ENCODE measurements at regions not wholly inside any gene's neighbourhood (a gene's known extent, or its start where the extent isn't known, plus 50 kb on each side); places are given as distances from the start of the nearest gene placed in this dataset.
A peak's percentile ranks its signal among the peaks of the same experiment; 100 is the strongest.

- DNase-seq, result no peak
These were observed 841.4 kb downstream of the NSUN3 start for GRCh38 chr3:94904156-94904674.

DNA sequence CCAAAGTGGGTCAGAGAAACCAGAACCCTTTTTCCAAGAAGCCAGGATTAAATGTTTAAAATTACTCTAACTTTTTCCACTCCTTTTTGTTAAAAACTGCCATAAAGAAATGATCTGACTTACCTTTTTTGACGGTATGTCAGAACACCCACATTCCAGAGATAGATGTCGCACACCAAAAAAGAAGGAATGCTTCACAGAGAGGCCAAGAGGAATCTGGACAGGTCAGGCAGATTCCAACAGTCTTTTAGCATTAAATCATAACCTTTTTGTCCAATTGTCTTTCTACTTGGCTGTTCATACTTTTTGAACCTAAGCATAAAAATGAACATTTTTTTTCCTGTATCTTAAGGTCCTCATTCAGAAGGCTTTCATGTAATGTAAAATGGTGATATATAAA lies 846.9 kb downstream of the NSUN3 start:
- no peak for DNase-seq

DNA sequence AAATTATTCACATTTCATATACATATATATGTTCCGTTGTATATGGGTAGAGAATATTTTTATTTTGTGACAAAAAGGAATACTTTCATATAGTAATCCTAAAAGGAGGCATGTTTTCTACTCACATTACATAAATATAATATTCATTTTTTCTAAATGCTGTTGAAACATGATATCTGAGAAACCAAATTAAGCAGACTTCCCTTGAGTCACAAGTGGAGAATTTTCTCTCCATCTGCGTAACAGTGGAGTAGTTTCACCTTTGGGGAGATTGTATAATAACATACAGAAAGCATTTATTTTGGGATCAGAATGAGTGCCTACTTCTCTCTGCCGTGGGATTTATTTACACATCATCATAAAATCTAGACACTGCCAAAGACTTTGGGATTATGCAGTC lies 849.8 kb downstream of the NSUN3 start:
- DNase-seq, result no peak

DNA sequence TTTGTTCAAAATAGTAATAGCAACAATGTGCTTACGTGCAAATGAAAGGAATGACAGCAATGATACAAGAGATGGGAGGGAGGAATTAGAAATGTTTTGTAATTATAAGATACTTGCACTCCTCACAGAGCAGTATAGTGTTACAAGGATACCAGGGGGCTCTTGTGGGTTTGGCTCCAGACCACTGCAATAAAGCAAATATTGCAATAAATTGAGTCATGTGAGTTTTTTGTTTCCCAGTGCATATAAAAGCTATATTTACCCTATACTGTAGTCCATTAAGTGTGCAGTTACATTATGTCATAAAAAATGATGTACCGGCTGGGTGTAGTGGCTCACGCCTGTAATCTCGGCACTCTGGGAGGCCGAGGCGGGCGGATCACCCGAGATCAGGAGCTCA lies 864.3 kb downstream of the NSUN3 start:
- no peak for DNase-seq

GRCh38 chr3:94928921-94929320 lies 866.1 kb downstream of the NSUN3 start:
- peak; percentile 6 to 23 for DNase-seq

GRCh38 chr3:94935738-94936580 lies 873.1 kb downstream of the NSUN3 start:
- DNase-seq, result no peak

DNA sequence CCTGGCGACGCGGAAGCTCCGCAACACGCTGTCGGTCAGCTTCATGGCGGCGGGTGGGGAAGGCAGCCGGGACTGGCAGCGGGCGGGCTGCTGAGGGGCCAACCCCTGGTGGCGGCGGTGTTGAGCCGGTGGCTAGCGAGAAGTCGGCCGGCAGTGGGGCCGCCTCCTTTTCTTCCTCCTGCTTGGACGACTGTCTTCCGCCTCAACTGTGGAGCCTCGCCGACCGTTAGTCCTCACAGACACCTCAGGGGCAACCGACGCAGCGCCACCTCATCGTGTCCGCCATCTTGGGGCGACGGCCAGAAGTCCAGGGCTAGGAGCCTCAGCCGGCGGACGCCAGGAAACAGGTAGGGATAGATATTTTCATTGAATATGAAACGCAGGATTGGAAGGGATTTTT lies 875.1 kb downstream of the NSUN3 start:
- DNase-seq, result no peak

- no peak for DNase-seq
These were observed 883.8 kb downstream of the NSUN3 start for GRCh38 chr3:94946683-94947082.

DNA sequence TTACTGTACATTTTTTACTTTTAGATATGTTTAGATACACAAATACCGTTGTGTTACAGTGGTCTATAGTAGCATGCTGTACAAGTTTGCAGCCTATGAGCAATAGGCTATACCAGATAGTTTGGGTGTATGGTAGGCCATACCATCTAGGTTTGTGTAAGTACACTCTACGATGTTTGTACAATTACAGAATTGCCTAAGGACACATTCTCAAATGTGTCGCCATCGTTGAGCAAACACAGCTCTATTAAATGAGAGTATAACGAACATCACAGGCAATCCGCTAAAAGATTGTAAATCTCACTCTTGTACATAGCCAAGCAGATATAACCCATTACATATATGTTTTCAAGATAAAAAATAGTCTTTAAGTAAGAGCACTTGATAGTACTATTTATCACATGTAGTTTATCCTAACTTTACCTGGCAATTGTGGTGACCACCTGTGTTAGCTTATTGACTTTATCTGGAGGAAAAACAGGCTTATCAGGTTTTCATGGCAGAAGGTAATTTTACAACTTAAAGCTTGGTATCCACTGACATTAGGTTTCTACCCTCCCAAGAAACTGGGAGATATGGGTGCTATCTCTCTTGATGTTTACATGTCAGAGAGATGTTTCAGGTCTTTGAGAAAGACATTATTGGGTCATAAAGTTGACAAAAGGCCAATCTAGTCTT lies 898.7 kb downstream of the NSUN3 start:
- DNase-seq, result peak in 1 of 2 experiments; percentile 34

GRCh38 chr3:94965867-94966475 lies 903.1 kb downstream of the NSUN3 start:
- DNase-seq, result no peak

DNA sequence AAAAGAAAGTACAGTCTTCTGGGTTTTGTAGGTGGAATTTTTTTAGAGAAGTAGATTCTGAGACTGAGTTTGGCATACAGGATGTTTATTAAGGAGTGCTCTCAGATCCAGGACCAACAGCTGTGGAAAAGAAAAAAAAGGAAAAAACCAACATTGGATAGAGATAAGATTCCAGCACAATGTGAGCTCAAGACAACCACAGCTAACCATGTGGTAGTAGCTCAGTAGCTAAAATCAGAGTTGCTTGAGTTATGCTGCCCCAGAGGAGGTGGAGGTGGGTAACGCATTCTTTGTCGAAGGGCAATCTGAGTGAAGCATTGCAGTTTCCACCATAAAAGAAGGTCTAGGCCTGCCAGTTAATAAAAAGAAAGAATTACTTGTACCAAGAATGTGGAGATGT lies 904.3 kb downstream of the NSUN3 start:
- DNase-seq, result no peak

- no peak for DNase-seq
These were observed 905.7 kb downstream of the NSUN3 start for GRCh38 chr3:94968519-94968918.

- DNase-seq, result no peak
These were observed 909.2 kb downstream of the NSUN3 start for GRCh38 chr3:94972066-94972465.

GRCh38 chr3:94978084-94978483 lies 915.2 kb downstream of the NSUN3 start:
- DNase-seq, result no peak

GRCh38 chr3:94985778-94986177 lies 922.9 kb downstream of the NSUN3 start:
- no peak for DNase-seq

GRCh38 chr3:94990952-94991705 lies 928.3 kb downstream of the NSUN3 start:
- no peak for DNase-seq

DNA sequence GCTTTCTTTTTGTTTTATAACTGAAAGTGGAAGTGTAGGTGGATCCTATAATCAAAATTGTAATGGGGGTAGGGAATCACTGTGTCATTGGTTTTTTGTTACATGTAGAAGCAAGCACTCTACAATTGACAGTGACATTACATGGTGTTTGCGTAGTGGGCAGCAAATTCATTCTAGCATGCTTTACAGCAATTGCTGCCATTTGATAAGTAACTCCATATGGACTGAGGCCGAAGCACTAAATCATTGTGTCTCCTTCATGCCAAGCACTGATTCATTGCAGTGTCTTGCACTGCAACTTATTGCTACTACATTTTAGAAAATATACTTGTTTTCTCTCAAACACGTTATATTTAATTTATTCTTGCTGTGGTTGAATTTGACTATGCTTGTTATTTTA lies 933.9 kb downstream of the NSUN3 start:
- no peak for DNase-seq

DNA sequence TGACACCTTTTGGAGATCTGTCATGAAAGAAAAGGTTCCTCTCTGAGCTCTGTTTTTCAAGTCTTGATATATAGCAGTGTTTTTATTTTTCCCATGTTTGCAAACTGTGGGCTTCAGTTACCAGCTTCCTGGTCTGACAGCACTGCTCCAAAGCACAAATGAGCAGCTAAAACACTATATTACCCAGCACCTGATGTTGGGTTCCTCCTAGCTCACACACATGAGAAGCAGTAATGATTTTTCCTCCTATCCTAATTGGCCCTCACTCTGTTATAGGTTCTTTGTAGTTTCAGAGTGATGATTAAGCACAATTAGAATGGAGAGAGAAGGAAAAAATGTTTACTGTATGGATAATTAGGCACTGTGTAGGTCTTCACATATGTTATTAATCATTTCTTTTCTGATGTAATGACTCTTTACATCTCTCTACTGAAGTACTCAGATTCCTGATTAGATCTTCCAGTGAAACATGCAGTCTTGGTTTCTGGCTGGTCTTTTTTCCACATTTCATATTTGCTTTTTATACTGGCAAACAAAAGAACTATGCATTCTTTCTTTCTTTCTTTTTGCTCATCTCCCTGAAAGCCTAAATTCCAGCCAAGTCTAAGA lies 939.7 kb downstream of the NSUN3 start:
- no peak for DNase-seq

- no peak for DNase-seq
These were observed 965.8 kb downstream of the NSUN3 start for GRCh38 chr3:95028688-95029087.

DNA sequence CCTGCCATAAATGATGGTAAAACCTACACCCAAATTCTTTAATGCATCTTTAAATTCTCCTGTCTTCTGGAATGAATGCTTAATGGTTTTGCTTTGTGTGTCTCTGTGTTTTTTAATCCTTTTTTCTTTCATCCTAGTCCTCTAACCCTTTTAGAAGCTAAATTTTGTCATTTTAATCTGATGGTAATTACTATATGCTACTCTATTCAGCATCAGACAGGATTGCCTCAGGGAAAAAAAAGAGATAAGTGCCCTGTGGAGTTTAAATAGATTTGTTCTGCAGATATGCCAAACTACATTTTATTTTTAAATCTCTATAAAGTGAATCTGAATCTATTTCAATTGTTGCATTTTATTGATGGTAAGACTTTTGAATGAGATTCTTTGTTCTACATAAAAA lies 966.8 kb downstream of the NSUN3 start:
- DNase-seq, result no peak

- no peak for DNase-seq
These were observed 973.7 kb downstream of the NSUN3 start for GRCh38 chr3:95036526-95037021.

GRCh38 chr3:95037097-95037496 lies 974.2 kb downstream of the NSUN3 start:
- DNase-seq, result no peak
